Breast epithelium (tissue), 3 donors: ENCODE measurements at regions not wholly inside any gene's neighbourhood (a gene's known extent, or its start where the extent isn't known, plus 50 kb on each side); places are given as distances from the start of the nearest gene placed in this dataset.

ENCODE experiments used
- POLR2AphosphoS5 ChIP-seq, 3 donors: sonication (generic); formaldehyde crosslinking; IDR thresholded peaks; one replicate each; pipeline ENCODE4 v1.6.1; 2017; ENCODE audit warnings: antibody characterized with exemption in 3 of 3
- TF ChIP-seq, protein P1 (sequence below), 3 donors: fragments of 450-650 bp; IDR thresholded peaks; one replicate each; pipeline ENCODE4 v1.5.1; 2016 to 2017; ENCODE audit warnings: antibody characterized with exemption in 3 of 3, mild to moderate bottlenecking in 3 of 3, moderate library complexity in 3 of 3

DNA sequence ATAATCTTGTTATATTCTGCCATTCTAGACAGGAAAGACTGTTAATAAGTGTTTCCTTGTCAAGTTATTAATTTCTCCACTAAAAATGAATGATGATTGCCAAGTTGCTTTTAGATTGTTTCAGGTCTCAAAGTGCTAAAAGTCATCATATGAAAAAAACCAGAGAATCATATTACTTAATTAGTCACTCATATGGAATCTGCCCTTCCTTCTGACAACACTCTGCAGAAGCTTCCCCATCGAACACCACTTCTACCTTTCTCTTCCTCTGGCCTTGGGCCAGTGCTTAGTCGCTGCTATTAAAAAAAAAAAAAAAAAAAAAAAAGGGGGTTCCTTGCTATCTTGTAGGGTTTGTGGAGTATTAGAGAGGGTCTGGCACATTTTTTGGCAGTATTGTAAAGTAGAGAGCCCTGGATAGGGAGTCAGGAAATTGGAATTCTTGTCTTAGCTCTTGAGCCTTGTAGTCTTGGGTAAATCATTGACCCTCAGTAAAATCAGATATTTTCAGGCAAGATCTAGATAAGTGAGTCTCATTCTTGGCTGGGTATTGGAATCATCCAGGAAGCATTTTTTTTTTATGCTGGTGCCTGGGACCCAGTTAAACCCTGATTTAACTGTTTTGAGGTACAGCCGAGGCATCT is 141.7 kb upstream of the CCDC68 start:
- TF ChIP-seq, protein P1, sequence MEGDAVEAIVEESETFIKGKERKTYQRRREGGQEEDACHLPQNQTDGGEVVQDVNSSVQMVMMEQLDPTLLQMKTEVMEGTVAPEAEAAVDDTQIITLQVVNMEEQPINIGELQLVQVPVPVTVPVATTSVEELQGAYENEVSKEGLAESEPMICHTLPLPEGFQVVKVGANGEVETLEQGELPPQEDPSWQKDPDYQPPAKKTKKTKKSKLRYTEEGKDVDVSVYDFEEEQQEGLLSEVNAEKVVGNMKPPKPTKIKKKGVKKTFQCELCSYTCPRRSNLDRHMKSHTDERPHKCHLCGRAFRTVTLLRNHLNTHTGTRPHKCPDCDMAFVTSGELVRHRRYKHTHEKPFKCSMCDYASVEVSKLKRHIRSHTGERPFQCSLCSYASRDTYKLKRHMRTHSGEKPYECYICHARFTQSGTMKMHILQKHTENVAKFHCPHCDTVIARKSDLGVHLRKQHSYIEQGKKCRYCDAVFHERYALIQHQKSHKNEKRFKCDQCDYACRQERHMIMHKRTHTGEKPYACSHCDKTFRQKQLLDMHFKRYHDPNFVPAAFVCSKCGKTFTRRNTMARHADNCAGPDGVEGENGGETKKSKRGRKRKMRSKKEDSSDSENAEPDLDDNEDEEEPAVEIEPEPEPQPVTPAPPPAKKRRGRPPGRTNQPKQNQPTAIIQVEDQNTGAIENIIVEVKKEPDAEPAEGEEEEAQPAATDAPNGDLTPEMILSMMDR (IDR thresholded peaks at IDR 0.05) = no peak
- no peak for TF ChIP-seq POLR2AphosphoS5 (IDR thresholded peaks at IDR 0.05)
